ENCODE measurements at regions not wholly inside any gene's neighbourhood (a gene's known extent, or its start where the extent isn't known, plus 50 kb on each side); places are given as distances from the start of the nearest gene placed in this dataset.

DNA sequence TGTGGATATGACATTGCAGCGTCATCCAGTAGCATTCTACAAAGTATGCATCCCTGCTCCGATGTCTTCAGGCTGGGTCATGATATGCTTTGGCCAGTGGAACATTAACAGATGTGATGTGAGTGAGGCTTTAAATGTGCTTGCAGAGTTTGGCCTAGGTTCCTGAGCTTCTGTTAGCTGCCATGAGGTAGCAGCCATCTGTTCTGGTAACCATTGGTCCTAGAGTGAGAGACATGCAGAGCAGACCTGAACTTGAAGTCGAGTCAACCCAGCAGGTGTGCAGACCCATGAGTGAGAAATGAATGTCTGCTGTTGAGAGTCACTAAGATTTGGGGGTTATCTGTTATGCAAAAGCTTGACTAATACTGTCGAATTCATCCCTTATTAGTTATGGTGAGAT lies 73.8 kb upstream of the NABP1 start:
- Mint-ChIP-seq H3K27ac (no peak overlapping the region), H3K27me3 (ENCODE audit: low read depth) (peaks cover 28% of the 10 kb centered on the region), H3K9me3 (no peaks in the 10 kb centered on the region), H3K4me1 (ENCODE audit: low read depth) (no peaks in the 10 kb centered on the region), H3K4me3 (ENCODE audit: low read depth) (no peak overlapping the region), H3K36me3 (ENCODE audit: low read depth) (no peaks in the 10 kb centered on the region)
- DNase-seq (ENCODE audit: low spot score): no peak
- intact Hi-C loops (cut with micrococcal nuclease): no loop called here

DNA sequence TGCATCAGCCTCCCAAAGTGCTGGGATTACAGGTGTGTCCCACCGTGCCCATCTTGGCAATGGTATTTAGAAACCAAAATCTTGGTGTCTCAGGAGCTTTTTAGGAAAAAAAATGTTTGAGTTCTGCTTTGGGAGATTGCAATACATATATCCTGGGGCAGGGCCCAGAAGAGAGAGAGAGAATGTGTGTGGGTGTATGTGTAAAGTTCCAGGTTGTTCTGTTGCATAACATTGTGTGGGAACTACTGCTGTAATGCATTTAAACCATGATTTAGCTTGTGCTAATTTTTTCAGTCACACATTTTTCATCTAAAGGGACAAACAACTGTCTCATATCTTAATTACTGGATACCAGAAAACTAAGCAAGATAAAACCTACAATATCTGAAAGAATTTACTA lies 70.8 kb upstream of the NABP1 start:
- Mint-ChIP-seq H3K27ac (no peak overlapping the region), H3K27me3 (ENCODE audit: low read depth) (peaks cover 16% of the 10 kb centered on the region), H3K9me3 (no peaks in the 10 kb centered on the region), H3K4me1 (ENCODE audit: low read depth) (no peaks in the 10 kb centered on the region), H3K4me3 (ENCODE audit: low read depth) (no peak overlapping the region), H3K36me3 (ENCODE audit: low read depth) (no peaks in the 10 kb centered on the region)
- DNase-seq (ENCODE audit: low spot score): no peak
- intact Hi-C loops (cut with micrococcal nuclease): no loop called here

DNA sequence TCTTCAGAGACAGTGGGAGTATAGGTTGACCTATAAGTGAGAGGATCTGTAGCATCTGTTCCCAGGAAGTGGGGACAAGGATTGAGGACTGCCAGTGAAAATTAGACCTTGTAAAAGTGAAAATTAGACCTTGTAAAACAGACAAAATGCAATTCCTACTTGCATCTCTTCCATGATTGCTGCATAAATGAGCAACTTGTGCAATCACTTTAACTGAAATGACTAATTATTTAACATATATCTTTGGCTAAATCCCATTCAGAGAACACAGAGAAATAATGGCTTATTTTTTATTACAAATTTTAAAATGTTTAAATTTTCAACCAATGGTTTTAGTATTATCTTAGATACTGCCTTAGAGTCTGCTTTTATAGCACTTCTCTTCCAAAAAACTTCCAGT lies 67.2 kb upstream of the NABP1 start:
- H3K4me1 Mint-ChIP-seq (ENCODE audit: low read depth): peaks cover 5% of the 10 kb centered on the region
- H3K27me3 Mint-ChIP-seq (ENCODE audit: low read depth): peaks cover 8% of the 10 kb centered on the region
- DNase-seq (ENCODE audit: low spot score): no peak
- H3K27ac Mint-ChIP-seq: no peak overlapping the region
- intact Hi-C loops (cut with micrococcal nuclease): no loop called here
- no peaks in the 10 kb centered on the region for H3K36me3 Mint-ChIP-seq (ENCODE audit: low read depth)
- H3K4me3 Mint-ChIP-seq (ENCODE audit: low read depth): no peak overlapping the region
- H3K9me3 Mint-ChIP-seq: no peaks in the 10 kb centered on the region

DNA sequence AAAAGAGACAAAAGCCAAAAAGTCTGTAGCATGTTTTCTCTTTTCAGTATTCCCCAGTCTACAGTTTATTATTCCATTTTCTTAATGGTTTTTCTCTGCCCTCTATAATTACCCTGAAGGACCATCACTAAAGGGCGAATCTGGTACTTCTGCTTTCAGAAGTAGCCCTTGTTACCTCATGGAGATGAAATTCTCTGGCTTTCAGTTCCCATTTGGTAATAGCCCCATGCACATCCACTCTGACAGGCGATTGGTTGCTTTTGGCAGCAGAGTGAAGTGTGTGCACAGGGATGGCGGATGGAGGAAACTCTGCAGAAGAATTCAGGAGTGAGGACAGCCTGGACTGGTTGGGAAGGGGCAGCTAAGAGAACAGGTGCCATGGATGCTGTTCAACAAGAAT lies 66.3 kb upstream of the NABP1 start:
- intact Hi-C loops (cut with micrococcal nuclease): no loop called here

DNA sequence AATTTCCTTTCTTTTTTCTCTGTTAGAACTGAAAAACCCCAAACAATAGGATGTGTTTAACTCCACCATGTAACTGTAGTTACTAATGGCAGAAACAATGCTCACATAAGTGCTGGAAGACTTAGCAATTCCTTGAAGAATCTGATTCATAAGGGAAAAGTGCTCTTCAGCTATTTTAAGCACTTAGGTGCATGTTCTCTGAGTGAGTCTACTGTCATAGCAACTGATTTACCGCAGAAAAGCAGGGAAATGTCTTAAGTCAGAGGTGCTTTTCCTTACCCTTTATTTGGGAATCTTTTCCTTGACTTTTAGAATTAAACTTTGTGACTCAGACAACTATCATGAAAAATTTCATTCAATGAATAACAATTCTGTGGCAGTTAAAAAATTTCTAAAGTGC lies 65.4 kb upstream of the NABP1 start:
- DNase-seq (ENCODE audit: low spot score): no peak
- Mint-ChIP-seq H3K4me3 (ENCODE audit: low read depth) (no peak overlapping the region), H3K27ac (no peak overlapping the region), H3K36me3 (ENCODE audit: low read depth) (no peaks in the 10 kb centered on the region), H3K4me1 (ENCODE audit: low read depth) (peaks cover 12% of the 10 kb centered on the region), H3K27me3 (ENCODE audit: low read depth) (no peaks in the 10 kb centered on the region), H3K9me3 (no peaks in the 10 kb centered on the region)
- intact Hi-C loops (cut with micrococcal nuclease): no loop called here

More for the DNA sequence above, 66.3 kb upstream of the NABP1 start:
- H3K4me1 Mint-ChIP-seq (ENCODE audit: low read depth): peaks cover 9% of the 10 kb centered on the region
- no peaks in the 10 kb centered on the region for H3K36me3 Mint-ChIP-seq (ENCODE audit: low read depth)
- peaks cover under 1% of the 10 kb centered on the region for H3K27me3 Mint-ChIP-seq (ENCODE audit: low read depth)
- no peak for DNase-seq (ENCODE audit: low spot score)
- H3K9me3 Mint-ChIP-seq: no peaks in the 10 kb centered on the region
- H3K4me3 Mint-ChIP-seq (ENCODE audit: low read depth): no peak overlapping the region
- no peak overlapping the region for H3K27ac Mint-ChIP-seq

- intact Hi-C loops (cut with micrococcal nuclease): no loop called here
- Mint-ChIP-seq H3K36me3 (ENCODE audit: low read depth) (no peaks in the 10 kb centered on the region), H3K4me1 (ENCODE audit: low read depth) (peaks cover 30% of the 10 kb centered on the region), H3K4me3 (ENCODE audit: low read depth) (no peak overlapping the region), H3K27me3 (ENCODE audit: low read depth) (no peaks in the 10 kb centered on the region), H3K9me3 (no peaks in the 10 kb centered on the region), H3K27ac (no peak overlapping the region)
- DNase-seq (ENCODE audit: low spot score): no peak
Measured at GRCh38 chr2:191614759-191615158, 63.2 kb upstream of the NABP1 start.

DNA sequence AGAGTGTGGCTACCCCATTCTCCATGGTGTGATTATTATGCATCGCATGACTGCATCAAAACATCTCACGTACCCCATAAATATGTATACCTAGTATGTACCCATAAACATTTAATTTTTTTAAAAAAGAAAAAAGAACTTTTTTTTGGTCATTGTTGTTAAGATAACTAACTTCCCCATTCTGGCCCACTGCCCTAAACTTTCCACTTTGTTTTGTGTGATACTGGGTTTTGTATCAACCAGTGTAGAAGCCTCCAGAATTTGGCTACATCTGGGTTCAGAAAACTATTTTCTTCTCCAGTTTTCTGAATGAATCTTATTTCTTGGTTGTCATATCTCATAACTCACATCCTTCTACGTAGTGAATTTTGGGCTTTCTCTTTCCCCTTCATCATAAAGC lies 62.3 kb upstream of the NABP1 start:
- Mint-ChIP-seq H3K4me3 (ENCODE audit: low read depth) (no peak overlapping the region), H3K9me3 (no peaks in the 10 kb centered on the region), H3K4me1 (ENCODE audit: low read depth) (peaks cover 35% of the 10 kb centered on the region), H3K36me3 (ENCODE audit: low read depth) (no peaks in the 10 kb centered on the region), H3K27me3 (ENCODE audit: low read depth) (no peaks in the 10 kb centered on the region), H3K27ac (no peak overlapping the region)
- intact Hi-C loops (cut with micrococcal nuclease): no loop called here
- DNase-seq (ENCODE audit: low spot score): no peak

GRCh38 chr2:191617575-191617974 lies 60.4 kb upstream of the NABP1 start:
- Mint-ChIP-seq H3K4me1 (ENCODE audit: low read depth) (peaks cover 46% of the 10 kb centered on the region), H3K9me3 (no peaks in the 10 kb centered on the region), H3K27me3 (ENCODE audit: low read depth) (no peaks in the 10 kb centered on the region), H3K27ac (peak overlapping the region; percentile 79), H3K4me3 (ENCODE audit: low read depth) (no peak overlapping the region), H3K36me3 (ENCODE audit: low read depth) (no peaks in the 10 kb centered on the region)
- peak; percentile 55 for DNase-seq (ENCODE audit: low spot score)
- intact Hi-C loops (cut with micrococcal nuclease): loop anchor here (1.0 kb wide), 3 partner anchors 20 to 63 kb away; no protein-coding TSS in a partner anchor

GRCh38 chr2:191618046-191618780 lies 59.7 kb upstream of the NABP1 start:
- DNase-seq (ENCODE audit: low spot score): no peak
- H3K4me3 Mint-ChIP-seq (ENCODE audit: low read depth): no peak overlapping the region
- no peaks in the 10 kb centered on the region for H3K9me3 Mint-ChIP-seq
- no peaks in the 10 kb centered on the region for H3K36me3 Mint-ChIP-seq (ENCODE audit: low read depth)
- H3K27ac Mint-ChIP-seq: peak overlapping the region; percentile 79
- intact Hi-C loops (cut with micrococcal nuclease): no loop called here
- H3K27me3 Mint-ChIP-seq (ENCODE audit: low read depth): no peaks in the 10 kb centered on the region
- peaks cover 47% of the 10 kb centered on the region for H3K4me1 Mint-ChIP-seq (ENCODE audit: low read depth)

- no peak for DNase-seq (ENCODE audit: low spot score)
- intact Hi-C loops (cut with micrococcal nuclease): no loop called here
- no peak overlapping the region for H3K4me3 Mint-ChIP-seq (ENCODE audit: low read depth)
- no peaks in the 10 kb centered on the region for H3K9me3 Mint-ChIP-seq
- peaks cover 51% of the 10 kb centered on the region for H3K4me1 Mint-ChIP-seq (ENCODE audit: low read depth)
- no peaks in the 10 kb centered on the region for H3K27me3 Mint-ChIP-seq (ENCODE audit: low read depth)
- H3K27ac Mint-ChIP-seq: peak overlapping the region; percentile 79
- no peaks in the 10 kb centered on the region for H3K36me3 Mint-ChIP-seq (ENCODE audit: low read depth)
Measured at GRCh38 chr2:191618786-191619185, 59.1 kb upstream of the NABP1 start.

GRCh38 chr2:191620144-191620543 lies 57.8 kb upstream of the NABP1 start:
- Mint-ChIP-seq H3K4me3 (ENCODE audit: low read depth) (no peak overlapping the region), H3K4me1 (ENCODE audit: low read depth) (peaks cover 61% of the 10 kb centered on the region), H3K9me3 (no peaks in the 10 kb centered on the region), H3K27ac (no peak overlapping the region), H3K36me3 (ENCODE audit: low read depth) (no peaks in the 10 kb centered on the region), H3K27me3 (ENCODE audit: low read depth) (no peaks in the 10 kb centered on the region)
- intact Hi-C loops (cut with micrococcal nuclease): no loop called here
- no peak for DNase-seq (ENCODE audit: low spot score)

DNA sequence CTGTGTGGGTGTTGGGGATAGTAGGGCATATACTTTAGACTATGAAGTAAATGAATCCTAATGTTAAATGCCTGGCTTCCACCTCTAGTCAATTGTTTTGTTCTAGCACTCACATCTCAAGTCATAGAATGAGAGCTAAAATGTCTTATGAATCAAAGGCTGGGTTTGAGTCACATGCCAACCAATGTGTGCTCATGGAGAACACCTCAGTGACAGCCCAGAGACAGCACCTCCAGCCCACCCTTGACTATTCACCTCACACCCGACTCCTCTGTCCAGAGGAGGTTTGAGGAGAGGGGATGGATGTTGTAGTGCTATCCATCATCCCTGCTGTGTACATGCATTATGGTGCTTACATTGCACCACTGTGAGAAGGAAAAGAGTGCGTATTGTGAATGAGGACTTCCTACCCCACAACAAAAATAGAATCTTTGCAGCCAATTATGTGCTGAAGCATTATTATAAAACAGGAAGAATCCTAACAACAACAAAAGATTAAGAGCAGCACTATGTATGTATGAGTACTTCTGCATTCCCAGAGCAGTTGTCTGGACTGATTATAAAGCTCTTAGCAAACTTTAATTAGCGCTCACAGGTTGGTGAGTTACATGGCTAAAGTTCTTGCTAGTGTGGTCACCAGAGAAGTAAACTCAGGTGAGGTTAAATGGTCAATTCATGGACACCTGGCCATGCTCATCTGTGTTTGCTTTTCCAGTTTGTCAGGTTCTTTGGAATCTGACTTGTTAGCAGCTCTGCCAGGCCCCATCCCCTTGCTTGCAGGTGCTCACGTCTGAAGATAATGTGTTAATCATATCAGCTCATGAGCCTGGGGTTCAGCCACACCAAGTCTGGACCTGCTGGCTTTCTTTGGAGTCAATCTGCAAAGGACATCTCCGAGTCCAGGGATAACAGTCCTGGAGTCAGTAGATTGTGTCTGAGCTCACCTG lies 55.3 kb upstream of the NABP1 start:
- H3K4me1 Mint-ChIP-seq (ENCODE audit: low read depth): peaks cover 67% of the 10 kb centered on the region
- H3K36me3 Mint-ChIP-seq (ENCODE audit: low read depth): peaks cover 3% of the 10 kb centered on the region
- peak overlapping the region; percentile 58 for H3K27ac Mint-ChIP-seq
- no peak overlapping the region for H3K4me3 Mint-ChIP-seq (ENCODE audit: low read depth)
- H3K9me3 Mint-ChIP-seq: peaks cover 6% of the 10 kb centered on the region
- DNase-seq (ENCODE audit: low spot score): no peak
- peaks cover under 1% of the 10 kb centered on the region for H3K27me3 Mint-ChIP-seq (ENCODE audit: low read depth)
- intact Hi-C loops (cut with micrococcal nuclease): no loop called here

GRCh38 chr2:191625016-191625415 lies 52.9 kb upstream of the NABP1 start:
- intact Hi-C loops (cut with micrococcal nuclease): loop anchor here (1.0 kb wide), 1 partner anchor 12 kb away; no protein-coding TSS in a partner anchor
- peak overlapping the region; percentile 61 for H3K27ac Mint-ChIP-seq
- H3K9me3 Mint-ChIP-seq: peaks cover 11% of the 10 kb centered on the region
- peaks cover 3% of the 10 kb centered on the region for H3K36me3 Mint-ChIP-seq (ENCODE audit: low read depth)
- H3K27me3 Mint-ChIP-seq (ENCODE audit: low read depth): peaks cover 4% of the 10 kb centered on the region
- peaks cover 65% of the 10 kb centered on the region for H3K4me1 Mint-ChIP-seq (ENCODE audit: low read depth)
- H3K4me3 Mint-ChIP-seq (ENCODE audit: low read depth): no peak overlapping the region
- DNase-seq (ENCODE audit: low spot score): peak; percentile 41
